Esophagus squamous epithelium (tissue), 5 donors: ENCODE measurements at regions not wholly inside any gene's neighbourhood (a gene's known extent, or its start where the extent isn't known, plus 50 kb on each side); places are given as distances from the start of the nearest gene placed in this dataset.

Experiments used
- DNase-seq: peaks from one replicate; lab custom pipeline; 2025; lab: John Stamatoyannopoulos, UW
- H3K27ac ChIP-seq, 4 donors: fragments of 200-600 bp; sonication (generic); one replicate each; pipeline ENCODE4 v1.5.1; 2016 to 2019; ENCODE audit warnings: mild to moderate bottlenecking in 1 of 4
- H3K27me3 ChIP-seq, 4 donors: fragments of 200-600 bp; sonication (generic); 1 replicate in 3 of 4; 2 replicates in 1 of 4; pipeline versions ENCODE4 v1.5.1 to v1.6.0; 2017 to 2021; ENCODE audit warnings: antibody characterized with exemption in 1 of 4
- H3K36me3 ChIP-seq, 3 donors: fragments of 200-600 bp; sonication (generic); one replicate each; pipeline ENCODE4 v1.5.1; 2016 to 2019
- H3K4me1 ChIP-seq, 3 donors: fragments of 200-600 bp; sonication (generic); one replicate each; pipeline ENCODE4 v1.5.1; 2017 to 2019
- H3K4me3 ChIP-seq, 4 donors: fragments of 200-600 bp; sonication (generic); 1 replicate in 3 of 4; 2 replicates in 1 of 4; pipeline ENCODE4 v1.5.1; 2016 to 2019; ENCODE audit warnings: mild to moderate bottlenecking in 2 of 4, moderate library complexity in 1 of 4
- H3K9me3 ChIP-seq, 3 donors: fragments of 200-600 bp; sonication (generic); one replicate each; pipeline ENCODE4 v1.5.1; 2016 to 2019
- POLR2A ChIP-seq, 4 donors: fragments of 450-650 bp; IDR thresholded peaks; one replicate each; pipeline ENCODE4 v1.6.1; 2017; ENCODE audit warnings: antibody characterized with exemption in 4 of 4, mild to moderate bottlenecking in 4 of 4, moderate library complexity in 3 of 4
- WGBS, 2 donors: methylation state at CpG; one replicate each; pipeline ENCODE4 v1.1.5; 2018; 5-methylcytosine and 5-hydroxymethylcytosine counted together
- intact Hi-C: fragments of 100-400 bp; cut with DNase I; formaldehyde crosslinking; loops from one replicate; pipeline ENCODE4 v1.15.0; 2022
- TF ChIP-seq, protein P1 (sequence below), 6 experiments: fragments of 450-650 bp in 4 of 6; fragments of 200-600 bp in 2 of 6; sonication (generic) in 2 of 6; IDR thresholded peaks; one replicate each; pipeline ENCODE4 v1.5.1; 2016 to 2019; ENCODE audit warnings: antibody characterized with exemption in 6 of 6, mild to moderate bottlenecking in 4 of 6, moderate library complexity in 4 of 6
- donor health status: DM: yes; HTN: yes; CAD: no.

DNA sequence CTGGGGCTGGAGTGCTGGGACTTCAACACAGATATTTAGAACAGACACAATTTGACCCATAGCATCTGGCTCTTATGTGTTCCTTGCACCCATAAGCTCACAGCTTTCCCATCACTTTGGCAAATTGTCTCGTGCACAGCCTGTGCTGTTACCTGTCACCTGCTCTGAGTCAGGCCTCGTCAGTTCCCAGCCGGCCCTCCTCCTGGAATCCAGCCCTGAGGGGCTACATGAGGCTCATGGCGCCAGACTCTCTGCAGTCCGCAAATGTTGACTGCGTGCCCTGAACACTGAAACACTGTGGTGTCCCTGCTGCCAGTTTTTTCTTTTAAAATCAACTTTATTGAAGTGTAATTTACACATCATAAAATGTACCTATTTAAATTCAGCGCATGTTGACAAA is 65.4 kb upstream of the BZW1 start:
- no peak for TF ChIP-seq POLR2A (IDR thresholded peaks at IDR 0.05)
- TF ChIP-seq, protein P1, sequence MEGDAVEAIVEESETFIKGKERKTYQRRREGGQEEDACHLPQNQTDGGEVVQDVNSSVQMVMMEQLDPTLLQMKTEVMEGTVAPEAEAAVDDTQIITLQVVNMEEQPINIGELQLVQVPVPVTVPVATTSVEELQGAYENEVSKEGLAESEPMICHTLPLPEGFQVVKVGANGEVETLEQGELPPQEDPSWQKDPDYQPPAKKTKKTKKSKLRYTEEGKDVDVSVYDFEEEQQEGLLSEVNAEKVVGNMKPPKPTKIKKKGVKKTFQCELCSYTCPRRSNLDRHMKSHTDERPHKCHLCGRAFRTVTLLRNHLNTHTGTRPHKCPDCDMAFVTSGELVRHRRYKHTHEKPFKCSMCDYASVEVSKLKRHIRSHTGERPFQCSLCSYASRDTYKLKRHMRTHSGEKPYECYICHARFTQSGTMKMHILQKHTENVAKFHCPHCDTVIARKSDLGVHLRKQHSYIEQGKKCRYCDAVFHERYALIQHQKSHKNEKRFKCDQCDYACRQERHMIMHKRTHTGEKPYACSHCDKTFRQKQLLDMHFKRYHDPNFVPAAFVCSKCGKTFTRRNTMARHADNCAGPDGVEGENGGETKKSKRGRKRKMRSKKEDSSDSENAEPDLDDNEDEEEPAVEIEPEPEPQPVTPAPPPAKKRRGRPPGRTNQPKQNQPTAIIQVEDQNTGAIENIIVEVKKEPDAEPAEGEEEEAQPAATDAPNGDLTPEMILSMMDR (IDR thresholded peaks at IDR 0.05), result no peak
- Histone ChIP-seq H3K9me3 (no peaks in the 10 kb centered on the region), H3K27ac (no peak overlapping the region), H3K36me3 (no peaks in the 10 kb centered on the region), H3K4me1 (peaks cover 4 to 32% (median 11%) of the 10 kb centered on the region in 3 donors), H3K4me3 (no peak overlapping the region), H3K27me3 (no peaks in the 10 kb centered on the region)
- DNase-seq, result no peak
- 86 to 91% methylated on average over 6 to 7 of the region's 7 CpGs for whole genome bisulfite sequencing, 2 donors
- intact Hi-C loops, result no loop called here

DNA sequence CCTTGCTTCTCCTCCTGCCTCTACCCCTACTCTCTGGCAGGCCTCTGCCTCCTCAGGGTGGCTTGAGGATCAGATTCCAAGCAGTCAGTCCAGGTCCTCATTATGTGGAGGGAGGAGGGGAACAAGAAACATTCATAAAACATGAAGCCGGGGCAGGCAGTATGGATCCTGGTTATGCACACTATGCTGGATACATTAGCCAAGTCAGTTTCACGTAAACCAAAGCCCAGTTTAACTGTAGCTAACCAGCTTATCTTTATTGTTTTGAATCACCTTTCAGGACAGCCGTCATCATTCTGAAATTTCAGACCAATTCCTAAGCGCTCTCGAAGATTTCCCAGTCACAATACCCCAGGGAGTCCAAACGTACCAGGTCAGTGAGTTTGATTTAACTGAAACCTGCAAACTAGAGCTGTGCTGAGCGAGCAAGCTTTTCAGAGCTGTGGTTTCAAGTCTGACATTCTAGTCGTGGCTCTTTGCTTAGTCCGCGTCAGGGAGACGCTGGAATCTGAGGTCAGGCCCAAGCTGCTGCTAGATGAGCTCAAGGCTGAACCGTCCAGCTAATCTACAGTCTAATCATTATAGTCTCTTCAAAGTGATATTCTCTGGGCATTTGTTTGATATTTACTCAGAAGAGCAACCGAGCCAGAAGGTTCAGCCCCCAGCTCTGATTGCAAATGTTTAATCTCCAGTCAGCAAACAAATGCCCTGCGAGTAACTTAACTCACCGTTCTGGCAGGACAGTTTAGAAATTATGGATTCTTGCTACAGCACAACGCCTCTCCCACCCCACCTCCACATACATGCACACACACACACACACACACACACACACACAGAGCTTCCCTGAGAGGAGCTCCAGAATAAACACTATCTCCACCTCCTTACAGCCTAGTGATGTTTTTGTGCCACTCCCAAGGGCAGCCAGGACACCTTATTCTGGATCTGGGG is 63.8 kb upstream of the BZW1 start:
- Histone ChIP-seq H3K27me3 (peaks cover 0 to 2% (median 0%) of the 10 kb centered on the region in 4 donors), H3K9me3 (no peaks in the 10 kb centered on the region), H3K27ac (peak overlapping the region in 1 of 4 donors; percentile 21), H3K36me3 (no peaks in the 10 kb centered on the region), H3K4me1 (peaks cover 0 to 16% (median 2%) of the 10 kb centered on the region in 3 donors), H3K4me3 (no peak overlapping the region)
- intact Hi-C loops, result no loop called here
- 63 to 76% methylated on average over 11 to 16 of the region's 16 CpGs for WGBS, 2 donors
- no peak for DNase-seq
- TF ChIP-seq POLR2A (IDR thresholded peaks at IDR 0.05), result no peak
- TF ChIP-seq, protein P1 (IDR thresholded peaks at IDR 0.05), result no peak

- 67 to 81% methylated on average over 2 to 4 of the region's 4 CpGs for WGBS, 2 donors
- DNase-seq, result no peak
- Histone ChIP-seq H3K27me3 (peaks cover 0 to 2% (median 0%) of the 10 kb centered on the region in 4 donors), H3K27ac (no peak overlapping the region), H3K4me1 (peaks cover 0 to 7% (median 0%) of the 10 kb centered on the region in 3 donors), H3K36me3 (no peaks in the 10 kb centered on the region), H3K4me3 (no peak overlapping the region), H3K9me3 (no peaks in the 10 kb centered on the region)
- intact Hi-C loops, result no loop called here
- no peak for TF ChIP-seq POLR2A (IDR thresholded peaks at IDR 0.05)
- TF ChIP-seq, protein P1 (IDR thresholded peaks at IDR 0.05), result no peak
Measured at GRCh38 chr2:200748779-200749178, 62.9 kb upstream of the BZW1 start.

GRCh38 chr2:200749631-200750322 is 61.9 kb upstream of the BZW1 start:
- WGBS, 2 donors, result 80 to 92% methylated on average over 3 to 4 of the region's 4 CpGs
- Histone ChIP-seq H3K4me1 (peaks cover 0 to 2% (median 0%) of the 10 kb centered on the region in 3 donors), H3K27me3 (peaks cover 0 to 2% (median 0%) of the 10 kb centered on the region in 4 donors), H3K27ac (no peak overlapping the region), H3K9me3 (no peaks in the 10 kb centered on the region), H3K4me3 (no peak overlapping the region), H3K36me3 (no peaks in the 10 kb centered on the region)
- intact Hi-C loops, result no loop called here
- TF ChIP-seq POLR2A (IDR thresholded peaks at IDR 0.05), result no peak
- TF ChIP-seq, protein P1 (IDR thresholded peaks at IDR 0.05), result no peak
- DNase-seq, result no peak
